Mesendoderm (in vitro differentiated cells): ENCODE measurements at regions not wholly inside any gene's neighbourhood (a gene's known extent, or its start where the extent isn't known, plus 50 kb on each side); places are given as distances from the start of the nearest gene placed in this dataset.

Experiments
- DNase-seq: peaks from one replicate; pipeline ENCODE4 v3.0.0; 2013
- H2AK5ac ChIP-seq: 2 replicates; pipeline ENCODE4 v1.6.1; 2013; ENCODE audit warnings: low read length, inconsistent platforms
- H2BK120ac ChIP-seq: 2 replicates; pipeline ENCODE4 v1.6.1; 2013; ENCODE audit warnings: low read depth, mild to moderate bottlenecking, low read length, moderate library complexity, mixed read lengths
- H2BK15ac ChIP-seq: replicated peaks from 2 replicates; pipeline ENCODE4 v1.6.1; 2013; ENCODE audit warnings: low read depth, mild to moderate bottlenecking, moderate library complexity
- H2BK5ac ChIP-seq: 2 replicates; pipeline ENCODE4 v1.6.1; 2013; ENCODE audit warnings: low read length, inconsistent platforms
- H3K18ac ChIP-seq: 2 replicates; pipeline ENCODE4 v1.6.1; 2013; ENCODE audit warnings: mild to moderate bottlenecking, low read length, mixed read lengths
- H3K23ac ChIP-seq: one replicate; pipeline ENCODE4 v1.6.1; 2013; ENCODE audit warnings: low read length
- H3K27ac ChIP-seq: 2 replicates; pipeline ENCODE4 v1.5.1; 2013; ENCODE audit warnings: low read depth, mild to moderate bottlenecking, inconsistent platforms, low read length, moderate library complexity
- H3K27me3 ChIP-seq: 2 replicates; pipeline ENCODE4 v1.6.1; 2013; ENCODE audit warnings: low read length, control low read depth, mild to moderate bottlenecking, inconsistent platforms; ENCODE audit not compliant: insufficient read depth, poor library complexity
- H3K36me3 ChIP-seq: 2 replicates; pipeline ENCODE4 v1.6.1; 2013; ENCODE audit warnings: low read length, inconsistent platforms; ENCODE audit not compliant: control insufficient read depth, insufficient read depth
- H3K4ac ChIP-seq: one replicate; pipeline ENCODE4 v1.6.1; 2013; ENCODE audit warnings: low read depth, mild to moderate bottlenecking, low read length, moderate library complexity
- H3K4me1 ChIP-seq: 2 replicates; pipeline ENCODE4 v1.6.1; 2013; ENCODE audit warnings: low read depth, low read length, inconsistent platforms; ENCODE audit not compliant: control insufficient read depth
- H3K4me2 ChIP-seq: 2 replicates; pipeline ENCODE4 v1.6.1; 2013; ENCODE audit warnings: low read length
- H3K4me3 ChIP-seq: 2 replicates; pipeline ENCODE4 v1.5.1; 2013; ENCODE audit warnings: mild to moderate bottlenecking, low read length
- H3K56ac ChIP-seq: one replicate; pipeline ENCODE4 v1.6.1; 2013; ENCODE audit warnings: low read length
- H3K79me1 ChIP-seq: 2 replicates; pipeline ENCODE4 v1.6.1; 2013; ENCODE audit warnings: low read length, inconsistent platforms
- H3K79me2 ChIP-seq: 2 replicates; pipeline ENCODE4 v1.6.1; 2013; ENCODE audit warnings: mild to moderate bottlenecking, low read length; ENCODE audit not compliant: control insufficient read depth, insufficient read depth
- H3K9ac ChIP-seq: 2 replicates; pipeline ENCODE4 v1.6.1; 2013; ENCODE audit warnings: low read length, inconsistent platforms
- H4K5ac ChIP-seq: one replicate; pipeline ENCODE4 v1.6.1; 2013; ENCODE audit warnings: low read length
- H4K8ac ChIP-seq: one replicate; pipeline ENCODE4 v1.6.1; 2013; ENCODE audit warnings: low read depth, mild to moderate bottlenecking, control low read depth, low read length, moderate library complexity
- WGBS: extraction: QIAGEN DNeasy Blood & Tissue Kit; methylation state at CpG from one replicate; pipeline ENCODE4 v1.1.7; 2013; ENCODE audit warnings: low lambda C conversion rate, missing lambda C conversion rate; ENCODE audit not compliant: insufficient coverage; ENCODE audit errors: extremely low coverage; 5-methylcytosine and 5-hydroxymethylcytosine counted together

DNA sequence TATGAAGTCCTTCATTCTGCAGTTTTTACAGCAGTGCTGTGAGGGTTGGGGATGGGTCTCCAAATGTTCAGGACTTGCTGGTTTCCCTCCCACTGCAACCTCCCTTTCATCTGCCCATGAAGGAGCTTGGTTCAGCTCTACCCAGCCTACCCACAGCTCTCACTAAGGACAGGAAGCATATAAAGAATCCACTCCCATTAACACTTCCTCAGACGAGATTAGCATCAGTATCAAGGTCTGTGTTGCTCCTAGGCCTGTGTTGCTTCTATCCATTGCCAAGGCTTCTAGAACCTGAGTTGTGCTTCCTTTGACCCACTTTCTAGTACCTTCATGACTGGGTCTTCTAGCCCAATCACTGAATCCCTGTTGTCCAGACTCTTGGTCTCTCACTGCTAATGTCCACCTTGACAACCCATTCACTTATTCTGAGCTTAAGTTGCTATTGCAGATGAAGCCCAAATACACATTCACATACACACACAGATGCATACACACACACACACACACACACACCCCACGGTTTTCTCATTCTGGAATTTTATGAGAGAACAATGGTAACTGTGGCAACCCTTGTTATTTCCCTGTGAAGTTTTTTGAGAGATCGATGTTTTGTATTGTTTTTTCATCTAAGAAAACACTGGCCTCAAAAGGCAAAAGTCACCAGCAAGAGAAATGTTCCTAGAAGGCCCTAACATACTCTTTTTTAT lies 248.1 kb downstream of the MTERF1 start:
- no peak overlapping the region for H2BK5ac ChIP-seq
- no CpG with 5 or more reads among the region's 3 CpGs for WGBS
- H3K18ac ChIP-seq: no peak overlapping the region
- H3K79me2 ChIP-seq: no peaks in the 10 kb centered on the region
- no peak overlapping the region for H3K23ac ChIP-seq
- H2BK120ac ChIP-seq: no peak overlapping the region
- no peak overlapping the region for H3K56ac ChIP-seq
- H3K9ac ChIP-seq: no peak overlapping the region
- H3K4me3 ChIP-seq: no peak overlapping the region
- H2BK15ac ChIP-seq: no peak overlapping the region
- no peak overlapping the region for H4K5ac ChIP-seq
- H3K4me1 ChIP-seq: peaks cover 2% of the 10 kb centered on the region
- H2AK5ac ChIP-seq: no peak overlapping the region
- H4K8ac ChIP-seq: no peak overlapping the region
- no peaks in the 10 kb centered on the region for H3K79me1 ChIP-seq
- no peaks in the 10 kb centered on the region for H3K36me3 ChIP-seq
- no peak overlapping the region for H3K4me2 ChIP-seq
- H3K4ac ChIP-seq: no peak overlapping the region
- no peak overlapping the region for H3K27ac ChIP-seq
- peak; percentile 64 for DNase-seq
- no peaks in the 10 kb centered on the region for H3K27me3 ChIP-seq

DNA sequence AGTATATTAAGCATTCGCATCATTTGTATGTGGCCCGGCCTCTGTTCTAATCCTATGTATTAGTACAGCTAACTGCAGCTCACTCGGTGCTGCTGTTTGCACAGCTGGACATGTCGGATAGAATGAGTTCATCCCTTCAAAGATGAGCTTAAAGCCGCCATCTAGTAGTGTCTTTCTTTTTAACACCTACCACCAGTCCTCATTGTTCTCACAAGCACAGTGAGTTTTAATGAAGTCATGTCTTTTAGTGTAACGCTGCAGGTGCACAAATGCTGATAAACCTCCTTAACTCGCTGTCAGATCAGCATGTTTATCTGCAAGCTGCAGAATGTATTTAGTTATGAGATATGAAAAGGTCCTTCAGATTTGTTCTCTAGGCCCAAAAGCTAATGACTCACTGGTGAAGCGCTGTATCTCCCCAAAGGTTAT lies 247.5 kb downstream of the MTERF1 start:
- H3K4me3 ChIP-seq: no peak overlapping the region
- no CpG with 5 or more reads among the region's 8 CpGs for WGBS
- H3K27ac ChIP-seq: no peak overlapping the region

DNA sequence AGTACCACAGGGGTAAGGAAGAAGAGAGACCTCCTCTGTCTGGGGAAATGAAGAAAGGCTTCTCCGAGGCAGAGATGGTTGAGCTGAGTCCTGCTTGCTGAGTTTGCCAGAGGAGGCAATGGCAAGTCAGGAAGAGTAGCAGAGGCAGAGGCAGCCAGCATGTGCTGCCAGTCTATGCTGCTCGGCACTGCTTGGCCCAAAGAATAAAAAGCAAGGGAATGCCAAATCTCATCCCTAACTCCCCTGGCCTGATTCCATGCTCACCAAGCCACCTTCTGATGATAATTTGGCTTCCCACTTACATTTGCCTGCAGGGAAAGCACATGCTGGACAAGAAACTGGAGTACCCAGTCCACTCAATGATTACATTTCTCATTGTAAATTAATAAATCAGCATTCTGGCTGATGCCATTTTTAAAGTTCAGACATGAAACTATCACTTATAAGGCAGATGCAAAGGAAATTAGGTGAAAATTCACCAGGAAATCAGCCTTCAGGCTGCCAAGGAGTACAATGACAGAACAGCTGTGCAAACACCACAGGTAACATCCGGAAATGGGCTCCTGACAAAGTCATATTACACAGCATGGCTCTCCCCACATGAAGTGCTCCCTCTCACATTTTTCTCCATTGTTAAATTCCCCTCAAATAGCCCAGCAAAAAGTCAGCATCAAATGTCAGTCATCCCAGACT lies 245.9 kb downstream of the MTERF1 start:
- Histone ChIP-seq H4K5ac (no peak overlapping the region), H3K27ac (no peak overlapping the region), H2BK15ac (no peak overlapping the region), H3K4me1 (peaks cover 2% of the 10 kb centered on the region), H3K56ac (no peak overlapping the region), H2BK5ac (no peak overlapping the region), H4K8ac (no peak overlapping the region), H3K79me1 (no peaks in the 10 kb centered on the region), H2AK5ac (no peak overlapping the region), H2BK120ac (no peak overlapping the region), H3K27me3 (no peaks in the 10 kb centered on the region), H3K79me2 (no peaks in the 10 kb centered on the region), H3K4me3 (no peak overlapping the region), H3K36me3 (no peaks in the 10 kb centered on the region), H3K9ac (no peak overlapping the region), H3K4ac (no peak overlapping the region), H3K23ac (no peak overlapping the region), H3K18ac (no peak overlapping the region), H3K4me2 (no peak overlapping the region)
- no CpG with 5 or more reads among the region's 3 CpGs for WGBS
- DNase-seq: no peak

More for the DNA sequence above, 247.5 kb downstream of the MTERF1 start:
- Histone ChIP-seq H2BK5ac (no peak overlapping the region), H4K5ac (no peak overlapping the region), H3K27me3 (no peaks in the 10 kb centered on the region), H3K36me3 (no peaks in the 10 kb centered on the region), H2AK5ac (no peak overlapping the region), H3K56ac (no peak overlapping the region), H3K18ac (peak overlapping the region; percentile 9), H3K4me2 (no peak overlapping the region), H3K4me1 (peaks cover 2% of the 10 kb centered on the region), H3K4ac (no peak overlapping the region), H2BK120ac (no peak overlapping the region), H4K8ac (no peak overlapping the region), H2BK15ac (no peak overlapping the region), H3K79me2 (no peaks in the 10 kb centered on the region), H3K23ac (no peak overlapping the region), H3K9ac (no peak overlapping the region), H3K79me1 (no peaks in the 10 kb centered on the region)
- DNase-seq: peak; percentile 21

DNA sequence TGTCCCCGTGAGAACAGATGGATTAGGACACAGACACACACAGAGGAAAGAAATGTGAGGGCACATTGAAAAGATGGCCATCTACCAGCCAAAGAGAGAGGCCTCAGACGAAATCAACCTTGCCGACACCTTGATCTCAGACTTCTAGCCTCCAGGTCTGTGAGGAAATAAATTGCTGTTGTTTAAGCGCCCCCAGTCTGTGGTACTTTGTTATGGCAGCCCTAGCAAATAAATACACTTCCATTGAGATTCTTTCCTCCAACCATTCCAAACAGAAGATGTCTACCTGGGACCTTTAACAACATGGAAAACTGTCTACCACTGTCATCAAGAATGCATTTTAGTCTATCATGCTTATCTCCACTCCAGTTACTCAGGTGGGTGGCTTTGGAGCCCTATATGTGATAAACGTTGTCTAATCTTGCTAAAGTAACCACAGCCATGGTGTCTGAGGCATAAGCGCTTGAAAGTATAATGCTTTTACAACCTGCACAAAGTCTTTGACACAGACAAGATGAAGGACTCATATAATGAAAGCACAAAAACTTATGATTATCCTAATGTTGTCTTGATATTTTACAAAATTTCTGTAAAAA lies 244.3 kb downstream of the MTERF1 start:
- Histone ChIP-seq H2BK5ac (no peak overlapping the region), H3K4ac (no peak overlapping the region), H3K27me3 (no peaks in the 10 kb centered on the region), H3K27ac (no peak overlapping the region), H3K4me2 (no peak overlapping the region), H2BK120ac (no peak overlapping the region), H3K56ac (no peak overlapping the region), H3K4me1 (peaks cover 2% of the 10 kb centered on the region), H3K79me1 (no peaks in the 10 kb centered on the region), H3K9ac (no peak overlapping the region), H3K23ac (no peak overlapping the region), H3K18ac (no peak overlapping the region), H4K8ac (no peak overlapping the region), H2BK15ac (no peak overlapping the region), H4K5ac (no peak overlapping the region), H3K4me3 (no peak overlapping the region), H2AK5ac (no peak overlapping the region), H3K36me3 (no peaks in the 10 kb centered on the region), H3K79me2 (no peaks in the 10 kb centered on the region)
- no CpG with 5 or more reads among the region's 6 CpGs for WGBS
- DNase-seq: peak; percentile 78

DNA sequence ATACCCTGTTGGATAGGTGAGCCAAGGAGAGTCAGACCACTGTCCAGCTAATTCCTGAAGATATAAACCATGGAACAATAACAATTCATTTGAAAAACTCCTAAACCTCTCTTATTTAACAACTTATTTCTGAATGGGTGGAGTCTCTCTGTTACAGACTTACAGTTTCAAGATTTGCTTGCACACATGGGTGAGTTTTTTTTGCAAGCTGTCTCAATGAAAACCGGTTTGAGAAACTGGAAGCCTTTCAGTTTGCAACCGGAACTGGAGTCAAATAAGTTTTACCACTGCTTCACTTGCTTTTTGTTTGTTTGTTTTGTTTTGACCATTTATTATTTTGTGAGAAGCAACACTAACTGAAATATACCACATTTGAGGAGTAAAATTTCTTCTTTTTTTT lies 243.8 kb downstream of the MTERF1 start:
- peaks cover 2% of the 10 kb centered on the region for H3K4me1 ChIP-seq
- no peak overlapping the region for H3K56ac ChIP-seq
- no peaks in the 10 kb centered on the region for H3K79me1 ChIP-seq
- no peaks in the 10 kb centered on the region for H3K27me3 ChIP-seq
- no peaks in the 10 kb centered on the region for H3K79me2 ChIP-seq
- no peaks in the 10 kb centered on the region for H3K36me3 ChIP-seq
- no peak overlapping the region for H3K27ac ChIP-seq
- H4K5ac ChIP-seq: no peak overlapping the region
- no peak for DNase-seq
- no peak overlapping the region for H3K4me3 ChIP-seq
- H3K4ac ChIP-seq: no peak overlapping the region
- H3K4me2 ChIP-seq: no peak overlapping the region
- no CpG with 5 or more reads among the region's 2 CpGs for WGBS
- H2AK5ac ChIP-seq: no peak overlapping the region
- H3K18ac ChIP-seq: no peak overlapping the region
- no peak overlapping the region for H3K9ac ChIP-seq
- no peak overlapping the region for H2BK5ac ChIP-seq
- H3K23ac ChIP-seq: no peak overlapping the region
- H2BK120ac ChIP-seq: no peak overlapping the region
- H2BK15ac ChIP-seq: no peak overlapping the region
- no peak overlapping the region for H4K8ac ChIP-seq
